ENCODE measurements at regions not wholly inside any gene's neighbourhood (a gene's known extent, or its start where the extent isn't known, plus 50 kb on each side); places are given as distances from the start of the nearest gene placed in this dataset.
A peak's percentile ranks its signal among the peaks of the same experiment; 100 is the strongest.

- DNase-seq = peak in 1 of 2 experiments; percentile 22
Observed at GRCh38 chr14:31944256-31945073, 132.6 kb upstream of the ARHGAP5 start.

GRCh38 chr14:31945074-31945613 lies 132.0 kb upstream of the ARHGAP5 start:
- no peak for DNase-seq

DNA sequence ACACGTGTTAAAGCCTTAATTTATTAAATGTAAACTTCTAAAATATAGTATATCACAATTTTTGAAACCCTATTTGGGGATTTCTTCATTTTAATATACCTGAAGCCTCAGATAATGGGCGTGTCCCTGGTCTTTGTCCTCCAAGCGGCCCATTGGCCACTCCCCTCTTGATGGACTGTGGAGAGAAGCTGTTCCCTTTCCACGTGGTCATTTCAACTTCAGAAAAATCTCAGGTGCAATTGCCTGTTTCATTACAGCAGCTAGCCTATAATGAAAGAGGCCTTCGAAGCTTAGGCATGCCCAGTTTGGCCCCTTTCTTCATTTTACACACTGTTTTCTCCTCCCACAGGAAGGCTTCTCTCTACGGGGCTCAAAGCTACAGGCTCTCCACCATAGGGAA lies 131.4 kb upstream of the ARHGAP5 start:
- DNase-seq = no peak

- DNase-seq = no peak
Observed at GRCh38 chr14:31947076-31947475, 130.0 kb upstream of the ARHGAP5 start.

DNA sequence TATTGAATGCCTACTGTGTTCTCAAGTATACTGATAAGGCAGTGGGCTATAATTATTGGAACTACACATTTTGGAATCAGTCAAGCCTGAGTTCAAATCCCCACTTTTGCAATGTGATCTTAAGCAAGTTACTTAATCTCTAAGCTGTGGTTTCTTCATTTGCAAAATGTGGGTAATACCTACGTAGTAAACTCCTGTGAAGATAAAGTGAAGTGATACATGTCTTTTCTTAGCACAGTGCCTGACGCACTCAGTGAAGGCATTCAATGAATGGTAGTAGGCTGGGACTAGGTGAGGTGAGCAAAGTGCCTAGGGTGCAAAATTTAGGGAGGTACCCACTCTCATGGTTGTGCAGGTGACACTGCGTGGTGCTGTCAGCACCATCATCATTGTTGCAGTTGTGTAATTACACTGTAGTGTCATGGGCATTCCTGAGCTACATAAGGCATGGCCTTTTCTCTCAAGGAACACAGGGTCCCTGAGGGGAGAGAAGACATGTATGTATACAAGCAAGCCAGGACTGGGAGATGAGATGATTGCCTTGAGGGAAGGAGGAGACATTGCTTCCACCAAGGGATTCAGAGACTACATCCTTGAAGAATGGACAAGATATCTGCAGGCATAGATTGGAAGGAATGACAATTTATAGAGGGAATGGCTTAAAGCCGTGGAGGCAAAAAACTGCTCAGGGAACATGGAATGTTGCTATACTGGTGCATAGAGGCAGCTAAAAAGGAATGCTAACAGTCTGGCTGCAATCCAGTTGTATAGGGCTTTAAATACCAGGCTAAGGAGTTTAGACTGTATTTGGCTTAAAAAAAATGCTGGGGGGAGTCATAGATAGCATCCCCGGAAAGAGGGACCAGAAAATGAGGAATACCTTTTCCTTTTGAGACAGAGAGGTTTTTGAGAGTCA lies 129.2 kb upstream of the ARHGAP5 start:
- DNase-seq = no peak

DNA sequence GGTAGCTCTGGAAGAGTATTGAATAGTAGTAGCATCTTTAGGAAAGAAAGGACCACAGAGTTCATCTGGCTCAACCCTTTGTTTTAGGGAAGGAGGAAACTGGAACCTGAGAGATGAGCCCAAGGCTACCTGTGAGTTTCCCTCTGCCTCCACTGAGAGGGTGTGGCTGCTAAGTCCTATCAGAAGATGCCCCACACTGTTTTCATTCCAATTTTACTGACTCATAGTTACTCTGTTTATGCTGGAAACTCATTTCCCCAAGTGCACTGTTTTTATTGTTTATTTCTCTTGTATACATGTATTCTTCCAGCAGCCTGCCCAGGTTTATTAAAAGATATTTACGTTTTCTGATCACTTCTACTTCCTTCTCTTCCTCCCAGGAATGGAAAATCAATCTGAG lies 127.4 kb upstream of the ARHGAP5 start:
- no peak for DNase-seq

DNA sequence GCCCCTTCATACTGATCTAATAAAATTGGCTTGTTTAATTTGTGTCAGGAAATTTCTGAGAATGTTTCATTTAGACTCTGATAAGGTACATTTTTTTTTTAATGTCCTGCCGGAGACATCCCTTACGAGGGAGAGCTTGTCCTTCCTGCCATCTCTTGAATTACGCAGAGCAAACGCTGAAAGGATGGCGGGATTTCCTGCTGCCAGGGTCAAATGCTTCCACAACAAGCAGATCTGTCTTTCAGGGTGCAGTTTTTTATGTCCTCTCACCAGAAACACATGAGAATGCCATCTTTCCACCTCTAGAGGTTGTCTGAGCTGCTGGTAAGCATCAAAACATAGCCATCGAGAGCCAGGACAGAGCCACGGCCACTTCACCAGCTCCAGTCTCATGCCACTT lies 126.8 kb upstream of the ARHGAP5 start:
- DNase-seq = no peak

GRCh38 chr14:31950764-31951637 lies 126.1 kb upstream of the ARHGAP5 start:
- no peak for DNase-seq

DNA sequence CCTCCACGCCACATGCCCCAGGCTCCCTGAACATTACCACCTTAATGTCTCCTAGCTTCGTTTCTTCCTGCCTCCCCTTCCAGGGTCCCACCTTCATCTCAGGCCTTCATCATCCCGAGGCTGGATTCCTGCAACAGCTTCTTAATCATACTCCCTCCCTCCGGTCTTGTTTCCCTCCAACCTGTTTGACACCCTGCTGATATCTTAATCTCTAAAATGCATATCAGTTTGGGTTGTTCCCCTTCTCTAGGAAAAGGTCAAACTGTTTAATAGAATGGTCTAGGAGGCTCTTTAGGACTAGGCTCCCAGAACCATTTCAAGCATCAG lies 125.5 kb upstream of the ARHGAP5 start:
- no peak for DNase-seq

DNA sequence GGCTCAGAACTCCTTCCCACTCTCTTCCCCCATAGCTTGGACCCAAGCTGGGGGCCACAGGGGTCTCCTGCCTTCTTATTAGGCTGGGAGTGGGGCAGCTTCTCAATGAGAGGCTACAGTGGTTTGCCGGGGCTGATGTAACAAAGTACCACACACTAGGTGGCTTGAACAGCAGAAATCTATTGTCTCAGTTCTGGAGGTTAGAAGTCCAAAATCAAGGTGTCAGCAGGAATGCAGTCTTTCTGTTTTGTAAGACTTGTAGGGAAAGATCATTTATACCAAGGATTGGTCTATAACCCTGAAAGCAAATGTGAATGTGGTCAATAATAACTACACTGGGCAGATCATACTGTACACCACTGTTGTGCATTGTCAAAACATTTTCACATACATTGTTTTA lies 124.5 kb upstream of the ARHGAP5 start:
- no peak for DNase-seq

DNA sequence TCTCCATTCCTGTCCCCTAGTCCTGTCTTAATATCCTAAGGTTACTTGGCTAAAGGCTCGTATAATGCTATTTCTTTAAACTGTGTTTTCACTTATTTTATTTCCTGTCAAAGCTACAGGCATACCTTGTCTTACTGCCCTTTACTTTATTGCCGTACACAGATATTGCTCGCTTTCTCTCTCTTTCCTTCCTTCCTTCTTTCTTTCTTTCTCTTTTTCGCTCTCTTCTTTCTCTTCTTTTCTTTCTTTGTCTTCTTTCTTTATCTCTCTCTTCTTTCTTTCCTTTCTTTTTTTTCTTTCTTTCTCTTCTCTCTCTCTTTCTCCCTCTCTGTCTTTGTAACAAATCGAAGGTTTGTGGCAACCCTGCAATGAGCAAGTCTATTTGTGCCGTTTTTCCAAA lies 123.9 kb upstream of the ARHGAP5 start:
- no peak for DNase-seq

- DNase-seq = no peak
Observed at GRCh38 chr14:31954991-31955390, 122.1 kb upstream of the ARHGAP5 start.

DNA sequence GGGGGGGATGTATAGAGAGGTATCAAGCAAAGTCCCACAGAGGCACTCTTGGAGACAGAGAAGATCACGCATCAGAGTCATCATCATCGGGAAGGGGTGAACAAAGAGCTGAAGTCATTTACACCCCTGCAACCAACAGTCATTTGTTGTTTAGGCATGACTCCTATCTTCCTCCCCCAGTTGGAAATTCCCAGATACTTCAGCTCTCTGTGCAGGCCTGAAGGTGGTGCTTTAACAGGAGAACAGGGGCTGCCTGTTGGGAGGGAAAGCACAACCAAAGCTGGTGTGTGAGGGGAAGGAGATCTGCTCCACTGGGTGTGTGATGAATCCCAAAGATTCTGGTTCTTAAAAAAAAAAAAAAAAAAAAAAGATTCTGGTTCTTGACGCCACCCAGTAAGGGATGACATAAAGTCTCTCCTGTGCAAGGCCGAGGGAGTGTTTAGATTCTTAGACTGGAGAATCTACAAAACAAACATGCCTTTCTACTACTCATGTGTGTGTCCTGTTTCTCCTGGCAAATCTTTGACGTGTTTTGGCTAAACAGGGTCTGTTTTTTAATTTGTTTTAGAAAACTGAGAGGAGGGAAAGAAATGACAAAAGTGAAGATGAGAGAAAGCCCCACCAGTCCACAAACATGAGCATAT lies 121.0 kb upstream of the ARHGAP5 start:
- no peak for DNase-seq

- no peak for DNase-seq
Observed at GRCh38 chr14:31957565-31957964, 119.5 kb upstream of the ARHGAP5 start.

- no peak for DNase-seq
Observed at GRCh38 chr14:31960039-31960438, 117.1 kb upstream of the ARHGAP5 start.

- no peak for DNase-seq
Observed at GRCh38 chr14:31961896-31962295, 115.2 kb upstream of the ARHGAP5 start.

- DNase-seq = no peak
Observed at GRCh38 chr14:31962920-31963319, 114.2 kb upstream of the ARHGAP5 start.

DNA sequence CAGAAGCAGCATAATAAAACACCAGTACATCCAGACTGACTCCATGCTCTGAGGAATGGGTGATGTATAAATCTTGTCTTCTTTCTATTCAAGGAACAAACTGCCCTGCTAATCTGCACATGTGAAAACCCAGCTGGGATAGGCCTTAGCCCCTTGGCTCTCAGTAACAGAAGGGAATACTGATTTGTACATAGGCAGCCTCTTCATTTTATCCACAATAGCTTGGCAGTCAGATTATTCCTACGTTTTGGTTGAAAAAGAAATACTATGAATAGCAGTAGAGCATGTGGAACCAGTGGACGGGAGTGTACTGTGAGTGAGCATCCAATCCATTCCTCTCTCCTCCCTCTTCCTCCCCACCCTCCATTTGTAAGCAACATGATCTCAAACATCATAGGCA lies 113.5 kb upstream of the ARHGAP5 start:
- no peak for DNase-seq

DNA sequence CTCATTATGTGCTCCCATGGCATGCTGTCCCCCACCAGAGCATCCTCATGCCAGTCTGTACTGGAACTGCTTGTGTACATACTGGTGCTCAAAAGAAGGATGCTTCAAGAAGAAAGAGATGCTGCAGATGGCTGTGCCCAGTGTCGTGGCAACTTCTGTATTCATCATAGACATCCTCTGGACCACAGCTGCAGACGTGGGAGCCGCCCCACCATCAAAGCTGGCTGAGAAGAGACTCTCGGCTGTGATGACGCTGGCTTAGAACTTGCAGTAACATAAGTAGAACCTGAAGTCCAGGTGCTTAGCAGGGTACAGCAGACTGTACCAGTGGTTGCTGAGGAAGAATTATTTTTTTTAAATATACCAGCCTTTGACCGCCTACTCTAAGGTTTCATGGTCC lies 112.6 kb upstream of the ARHGAP5 start:
- DNase-seq = no peak

- DNase-seq = no peak
Observed at GRCh38 chr14:31965071-31965734, 111.9 kb upstream of the ARHGAP5 start.

- no peak for DNase-seq
Observed at GRCh38 chr14:31965735-31966598, 111.1 kb upstream of the ARHGAP5 start.
